Nephron progenitor cell (in vitro differentiated cells): ENCODE measurements at regions not wholly inside any gene's neighbourhood (a gene's known extent, or its start where the extent isn't known, plus 50 kb on each side); places are given as distances from the start of the nearest gene placed in this dataset.

Source experiments
- DNase-seq: peaks from one replicate; pipeline ENCODE4 v3.0.0; 2021
- H3K27ac Mint-ChIP-seq: 2 replicates; pipeline ENCODE4 v1.8.0; 2021; ENCODE audit warnings: mild to moderate bottlenecking, moderate library complexity, mixed read lengths
- H3K27me3 Mint-ChIP-seq: 2 replicates; pipeline ENCODE4 v1.8.0; 2021; ENCODE audit warnings: mild to moderate bottlenecking, low read depth, mixed read lengths; ENCODE audit not compliant: poor library complexity
- H3K36me3 Mint-ChIP-seq: 2 replicates; pipeline ENCODE4 v1.8.0; 2021; ENCODE audit warnings: low read depth, mixed read lengths
- H3K4me1 Mint-ChIP-seq: 2 replicates; pipeline ENCODE4 v1.8.0; 2021; ENCODE audit warnings: mixed read lengths
- H3K4me3 Mint-ChIP-seq: 2 replicates; pipeline ENCODE4 v1.8.0; 2021; ENCODE audit warnings: mild to moderate bottlenecking, moderate library complexity, mixed read lengths
- H3K9me3 Mint-ChIP-seq: 2 replicates; pipeline ENCODE4 v1.8.0; 2021; ENCODE audit warnings: mild to moderate bottlenecking, moderate library complexity, mixed read lengths
- CTCF ChIP-seq: fragments of 200-600 bp; sonication (generic); IDR thresholded peaks from 2 replicates; pipeline ENCODE4 v1.5.0; 2021; ENCODE audit warnings: antibody characterized with exemption

GRCh38 chr14:101082436-101083384 lies 179.2 kb upstream of the RTL1 start:
- H3K27ac Mint-ChIP-seq, result no peak overlapping the region
- H3K27me3 Mint-ChIP-seq, result peaks cover 53% of the 10 kb centered on the region
- H3K4me1 Mint-ChIP-seq, result no peaks in the 10 kb centered on the region
- no peaks in the 10 kb centered on the region for H3K36me3 Mint-ChIP-seq
- TF ChIP-seq CTCF, result no peak
- H3K9me3 Mint-ChIP-seq, result peaks cover 5% of the 10 kb centered on the region
- H3K4me3 Mint-ChIP-seq, result no peak overlapping the region
- DNase-seq, result no peak

- Mint-ChIP-seq H3K9me3 (peaks cover 5% of the 10 kb centered on the region), H3K27ac (no peak overlapping the region), H3K4me3 (no peak overlapping the region), H3K4me1 (no peaks in the 10 kb centered on the region), H3K27me3 (peaks cover 44% of the 10 kb centered on the region), H3K36me3 (no peaks in the 10 kb centered on the region)
- TF ChIP-seq CTCF, result no peak
- no peak for DNase-seq
These were observed 180.3 kb upstream of the RTL1 start for GRCh38 chr14:101083564-101084435.

GRCh38 chr14:101084436-101084826 lies 180.9 kb upstream of the RTL1 start:
- H3K4me3 Mint-ChIP-seq, result no peak overlapping the region
- peaks cover 37% of the 10 kb centered on the region for H3K27me3 Mint-ChIP-seq
- no peak for TF ChIP-seq CTCF
- peaks cover 5% of the 10 kb centered on the region for H3K9me3 Mint-ChIP-seq
- no peak for DNase-seq
- no peak overlapping the region for H3K27ac Mint-ChIP-seq
- no peaks in the 10 kb centered on the region for H3K4me1 Mint-ChIP-seq
- no peaks in the 10 kb centered on the region for H3K36me3 Mint-ChIP-seq

- Mint-ChIP-seq H3K4me3 (no peak overlapping the region), H3K4me1 (no peaks in the 10 kb centered on the region), H3K36me3 (no peaks in the 10 kb centered on the region), H3K27me3 (peaks cover 14% of the 10 kb centered on the region), H3K27ac (no peak overlapping the region), H3K9me3 (peaks cover 5% of the 10 kb centered on the region)
- no peak for TF ChIP-seq CTCF
- DNase-seq, result no peak
These were observed 183.4 kb upstream of the RTL1 start for GRCh38 chr14:101086926-101087325.

- no peak overlapping the region for H3K4me3 Mint-ChIP-seq
- no peak for DNase-seq
- H3K27ac Mint-ChIP-seq, result peak overlapping the region; percentile 80
- peaks cover 7% of the 10 kb centered on the region for H3K27me3 Mint-ChIP-seq
- no peaks in the 10 kb centered on the region for H3K4me1 Mint-ChIP-seq
- no peak for TF ChIP-seq CTCF
- H3K36me3 Mint-ChIP-seq, result no peaks in the 10 kb centered on the region
- peaks cover 5% of the 10 kb centered on the region for H3K9me3 Mint-ChIP-seq
These were observed 184.3 kb upstream of the RTL1 start for GRCh38 chr14:101087614-101088394.
